ENCODE measurements at regions not wholly inside any gene's neighbourhood (a gene's known extent, or its start where the extent isn't known, plus 50 kb on each side); places are given as distances from the start of the nearest gene placed in this dataset.

GRCh38 chr5:88976914-88977313 is 93.9 kb upstream of the MEF2C start:
- no peak for DNase-seq (ENCODE audit: low read depth in 3 of 3)

- no peak for DNase-seq (ENCODE audit: low read depth in 3 of 3)
These were observed 84.9 kb upstream of the MEF2C start for GRCh38 chr5:88967633-88968585.

- DNase-seq (ENCODE audit: low read depth in 3 of 3): no peak
These were observed 81.8 kb upstream of the MEF2C start for GRCh38 chr5:88964831-88965230.

- DNase-seq (ENCODE audit: low read depth in 3 of 3): no peak
These were observed 74.0 kb upstream of the MEF2C start for GRCh38 chr5:88957013-88957412.

GRCh38 chr5:88956416-88956815 is 73.4 kb upstream of the MEF2C start:
- DNase-seq (ENCODE audit: low read depth in 3 of 3): no peak

- no peak for DNase-seq (ENCODE audit: low read depth in 3 of 3)
These were observed 72.4 kb upstream of the MEF2C start for GRCh38 chr5:88955403-88955802.

GRCh38 chr5:88954511-88954910 is 71.5 kb upstream of the MEF2C start:
- DNase-seq (ENCODE audit: low read depth in 3 of 3): no peak

GRCh38 chr5:88952996-88953643 is 70.1 kb upstream of the MEF2C start:
- no peak for DNase-seq (ENCODE audit: low read depth in 3 of 3)

- no peak for DNase-seq (ENCODE audit: low read depth in 3 of 3)
These were observed 69.4 kb upstream of the MEF2C start for GRCh38 chr5:88952344-88952743.

- no peak for DNase-seq (ENCODE audit: low read depth in 3 of 3)
These were observed 68.5 kb upstream of the MEF2C start for GRCh38 chr5:88951457-88951856.

GRCh38 chr5:88948746-88949600 is 66.0 kb upstream of the MEF2C start:
- no peak for DNase-seq (ENCODE audit: low read depth in 3 of 3)

- DNase-seq (ENCODE audit: low read depth in 3 of 3): no peak
These were observed 62.0 kb upstream of the MEF2C start for GRCh38 chr5:88944751-88945531.

GRCh38 chr5:88941581-88941980 is 58.6 kb upstream of the MEF2C start:
- DNase-seq (ENCODE audit: low read depth in 3 of 3): no peak

GRCh38 chr5:88940713-88941112 is 57.7 kb upstream of the MEF2C start:
- DNase-seq (ENCODE audit: low read depth in 3 of 3): no peak

GRCh38 chr5:88939300-88939699 is 56.3 kb upstream of the MEF2C start:
- DNase-seq (ENCODE audit: low read depth in 3 of 3): no peak

GRCh38 chr5:88938488-88938887 is 55.5 kb upstream of the MEF2C start:
- DNase-seq (ENCODE audit: low read depth in 3 of 3): no peak

GRCh38 chr5:88937406-88937805 is 54.4 kb upstream of the MEF2C start:
- no peak for DNase-seq (ENCODE audit: low read depth in 3 of 3)

GRCh38 chr5:88934439-88934838 is 51.5 kb upstream of the MEF2C start:
- DNase-seq (ENCODE audit: low read depth in 3 of 3): no peak
